Vagina (tissue), 2 donors: ENCODE measurements at regions not wholly inside any gene's neighbourhood (a gene's known extent, or its start where the extent isn't known, plus 50 kb on each side); places are given as distances from the start of the nearest gene placed in this dataset.
"Not testable (repeated sequence)": the region's sequence is repeated elsewhere in the genome, so short reads cannot be mapped to it uniquely, and the experiment has no call there.

Experiments
- DNase-seq, 2 donors: peaks; one replicate each; pipeline ENCODE4 v3.0.0-alpha.2; 2017; ENCODE audit errors: extremely low spot score in 2 of 2
- H3K27ac ChIP-seq: fragments of 200-600 bp; sonication (generic); one replicate; pipeline ENCODE4 v1.5.1; 2019
- H3K27me3 ChIP-seq: fragments of 200-600 bp; sonication (generic); one replicate; pipeline ENCODE4 v1.5.1; 2019
- H3K36me3 ChIP-seq, 2 donors: fragments of 200-600 bp; sonication (generic); one replicate each; pipeline ENCODE4 v1.5.1; 2017 to 2019
- H3K4me1 ChIP-seq: fragments of 200-600 bp; sonication (generic); one replicate; pipeline ENCODE4 v1.5.1; 2019
- H3K4me3 ChIP-seq, 2 donors: fragments of 200-600 bp; sonication (generic); 1 replicate in 1 of 2; 2 replicates in 1 of 2; pipeline ENCODE4 v1.5.1; 2016 to 2019
- H3K9me3 ChIP-seq: fragments of 200-600 bp; sonication (generic); one replicate; pipeline ENCODE4 v1.5.1; 2019
- CTCF ChIP-seq, 3 experiments: fragments of 450-650 bp in 2 of 3; fragments of 200-600 bp in 1 of 3; sonication (generic) in 1 of 3; IDR thresholded peaks; one replicate each; pipeline ENCODE4 v1.5.1; 2017 to 2019; ENCODE audit warnings: antibody characterized with exemption in 3 of 3, mild to moderate bottlenecking in 2 of 3, moderate library complexity in 2 of 3
- POLR2A ChIP-seq, 2 donors: fragments of 450-650 bp; IDR thresholded peaks; one replicate each; pipeline ENCODE4 v1.6.1; 2017; ENCODE audit warnings: antibody characterized with exemption in 2 of 2, mild to moderate bottlenecking in 2 of 2, moderate library complexity in 2 of 2
- POLR2AphosphoS5 ChIP-seq, 2 donors: sonication (generic); formaldehyde crosslinking; IDR thresholded peaks; one replicate each; pipeline ENCODE4 v1.9.0; 2017; ENCODE audit warnings: antibody characterized with exemption in 2 of 2, mild to moderate bottlenecking in 2 of 2, low read depth in 1 of 2; ENCODE audit not compliant: insufficient read depth in 1 of 2
- intact Hi-C: fragments of 100-400 bp; cut with DNase I; formaldehyde crosslinking; loops from one replicate; pipeline ENCODE4 v1.15.1; 2023

- Histone ChIP-seq H3K36me3 (no peaks in the 10 kb centered on the region), H3K4me3 (no peak overlapping the region), H3K9me3 (no peaks in the 10 kb centered on the region), H3K27ac (no peak overlapping the region), H3K4me1 (no peaks in the 10 kb centered on the region), H3K27me3 (no peaks in the 10 kb centered on the region)
- DNase-seq, result no peak
- TF ChIP-seq CTCF (IDR thresholded peaks at IDR 0.05), result no peak
- no peak for TF ChIP-seq POLR2A (IDR thresholded peaks at IDR 0.05)
- no peak for TF ChIP-seq POLR2AphosphoS5 (IDR thresholded peaks at IDR 0.05; ENCODE audit: insufficient read depth in 1 of 2, low read depth in 1 of 2)
- intact Hi-C loops, result no loop called here
Observed at GRCh38 chr6:141393405-141394124, 739.2 kb upstream of the GJE1 start.

- H3K27ac ChIP-seq, H3K9me3 ChIP-seq, intact Hi-C loops, H3K27me3 ChIP-seq, H3K4me1 ChIP-seq, DNase-seq, H3K36me3 ChIP-seq, H3K4me3 ChIP-seq: not testable (repeated sequence)
Observed at GRCh38 chr6:141391135-141391534, 741.6 kb upstream of the GJE1 start.

GRCh38 chr6:141388666-141389065, 744.1 kb upstream of the GJE1 start:
- TF ChIP-seq POLR2A (IDR thresholded peaks at IDR 0.05) (no peak), CTCF (IDR thresholded peaks at IDR 0.05) (no peak), POLR2AphosphoS5 (IDR thresholded peaks at IDR 0.05; ENCODE audit: insufficient read depth in 1 of 2, low read depth in 1 of 2) (no peak)
- Histone ChIP-seq H3K9me3 (no peaks in the 10 kb centered on the region), H3K27me3 (no peaks in the 10 kb centered on the region), H3K4me1 (no peaks in the 10 kb centered on the region), H3K36me3 (no peaks in the 10 kb centered on the region), H3K4me3 (no peak overlapping the region), H3K27ac (no peak overlapping the region)
- intact Hi-C loops, result no loop called here
- DNase-seq, result no peak

- no peak overlapping the region for H3K27ac ChIP-seq
- no peaks in the 10 kb centered on the region for H3K27me3 ChIP-seq
- no peak overlapping the region for H3K4me3 ChIP-seq
- no peaks in the 10 kb centered on the region for H3K4me1 ChIP-seq
- no peak for TF ChIP-seq CTCF (IDR thresholded peaks at IDR 0.05)
- TF ChIP-seq POLR2A (IDR thresholded peaks at IDR 0.05), result no peak
- TF ChIP-seq POLR2AphosphoS5 (IDR thresholded peaks at IDR 0.05; ENCODE audit: insufficient read depth in 1 of 2, low read depth in 1 of 2), result no peak
- no peaks in the 10 kb centered on the region for H3K36me3 ChIP-seq
- no peaks in the 10 kb centered on the region for H3K9me3 ChIP-seq
- intact Hi-C loops, result no loop called here
- no peak for DNase-seq
Observed at GRCh38 chr6:141370438-141370837, 762.3 kb upstream of the GJE1 start.

- H3K4me1 ChIP-seq, H3K36me3 ChIP-seq, DNase-seq, H3K27me3 ChIP-seq, H3K4me3 ChIP-seq, H3K27ac ChIP-seq, intact Hi-C loops, H3K9me3 ChIP-seq: not testable (repeated sequence)
Observed at GRCh38 chr6:141366796-141367195, 765.9 kb upstream of the GJE1 start.

GRCh38 chr6:141364694-141365093, 768.0 kb upstream of the GJE1 start:
- intact Hi-C loops, result no loop called here
- Histone ChIP-seq H3K4me3 (no peak overlapping the region), H3K36me3 (no peaks in the 10 kb centered on the region), H3K27ac (no peak overlapping the region), H3K4me1 (no peaks in the 10 kb centered on the region), H3K27me3 (no peaks in the 10 kb centered on the region), H3K9me3 (no peaks in the 10 kb centered on the region)
- no peak for TF ChIP-seq POLR2A (IDR thresholded peaks at IDR 0.05)
- TF ChIP-seq POLR2AphosphoS5 (IDR thresholded peaks at IDR 0.05; ENCODE audit: insufficient read depth in 1 of 2, low read depth in 1 of 2), result no peak
- no peak for TF ChIP-seq CTCF (IDR thresholded peaks at IDR 0.05)
- DNase-seq, result no peak
